CD4-positive, alpha-beta T cell (primary cell): ENCODE measurements at regions not wholly inside any gene's neighbourhood (a gene's known extent, or its start where the extent isn't known, plus 50 kb on each side); places are given as distances from the start of the nearest gene placed in this dataset.
"Not testable (repeated sequence)": the region's sequence is repeated elsewhere in the genome, so short reads cannot be mapped to it uniquely, and the experiment has no call there.

Source experiments
- ATAC-seq: fragments of 200-7000 bp; cut with Tn5 transposase; one replicate; pipeline ENCODE4 v1.10.0; 2022; ENCODE audit warnings: mild to moderate bottlenecking; ENCODE audit not compliant: poor library complexity
- CTCF ChIA-PET: fragments of 350-600 bp; sonication (Branson Sonifier 250); formaldehyde crosslinking; loops from one replicate; lab custom pipeline; 2021; ENCODE audit warnings: antibody characterized with exemption, inconsistent platforms; lab: Charles Lee
- POLR2A ChIA-PET: fragments of 350-600 bp; sonication (Branson Sonifier 250); formaldehyde crosslinking; loops from one replicate; lab custom pipeline; 2021; ENCODE audit warnings: antibody characterized with exemption, inconsistent platforms; lab: Charles Lee
- DNase-seq, 14 experiments: peaks; one replicate each; pipeline ENCODE4 v3.0.0-alpha.2; 2013 to 2020; ENCODE audit warnings: mixed read lengths in 2 of 14
- H3K27ac ChIP-seq, 2 donors: one replicate each; pipeline versions ENCODE4 v1.5.1 to v1.7.0; 2013; ENCODE audit warnings: low read length in 2 of 2, low read depth in 1 of 2, mild to moderate bottlenecking in 1 of 2
- H3K27me3 ChIP-seq, 2 experiments: 1 replicate in 1 of 2; 2 replicates in 1 of 2; pipeline versions ENCODE4 v1.6.1 to v1.7.0; 2013; ENCODE audit warnings: low read length in 2 of 2, control low read depth in 1 of 2, mild to moderate bottlenecking in 1 of 2, moderate library complexity in 1 of 2; ENCODE audit not compliant: insufficient read depth in 2 of 2, control insufficient read depth in 1 of 2
- H3K36me3 ChIP-seq: one replicate; pipeline ENCODE4 v1.6.1; 2013; ENCODE audit warnings: low read length, control low read depth; ENCODE audit not compliant: insufficient read depth
- H3K4me1 ChIP-seq: one replicate; pipeline ENCODE4 v1.6.1; 2013; ENCODE audit warnings: low read length, control low read depth; ENCODE audit not compliant: insufficient read depth
- H3K4me3 ChIP-seq: one replicate; pipeline ENCODE4 v1.5.1; 2013; ENCODE audit warnings: mild to moderate bottlenecking, low read length, moderate library complexity
- H3K9me3 ChIP-seq, 2 experiments: 1 replicate in 1 of 2; 2 replicates in 1 of 2; pipeline versions ENCODE4 v1.6.1 to v1.7.0; 2013; ENCODE audit warnings: low read length in 2 of 2, mild to moderate bottlenecking in 2 of 2, control low read depth in 1 of 2, moderate library complexity in 1 of 2; ENCODE audit not compliant: control insufficient read depth in 1 of 2, insufficient read depth in 1 of 2
- H3K27ac Mint-ChIP-seq: one replicate; pipeline ENCODE4 v1.8.0; 2020; ENCODE audit warnings: mixed read lengths
- H3K27me3 Mint-ChIP-seq: one replicate; pipeline ENCODE4 v1.8.0; 2021; ENCODE audit warnings: mixed read lengths
- H3K36me3 Mint-ChIP-seq: one replicate; pipeline ENCODE4 v1.8.0; 2021; ENCODE audit warnings: low read depth, mixed read lengths
- H3K4me1 Mint-ChIP-seq: one replicate; pipeline ENCODE4 v1.8.0; 2021; ENCODE audit warnings: low read depth, mixed read lengths
- H3K4me3 Mint-ChIP-seq: one replicate; pipeline ENCODE4 v1.8.0; 2020; ENCODE audit warnings: mild to moderate bottlenecking, mixed read lengths
- H3K9me3 Mint-ChIP-seq: one replicate; pipeline ENCODE4 v1.8.0; 2020; ENCODE audit warnings: mixed read lengths
- intact Hi-C, 2 experiments: fragments of 100-400 bp; cut with DNase I in 1 of 2; cut with micrococcal nuclease in 1 of 2; formaldehyde crosslinking; loops; one replicate each; pipeline versions ENCODE4 v1.15.1 to v1.9.0; 2023 to 2025; cut with DNase I, micrococcal nuclease
- TF ChIP-seq, protein P1 (sequence below): fragments of 200-600 bp; IDR thresholded peaks from one replicate; pipeline ENCODE4 v1.8.0; 2022; ENCODE audit warnings: antibody characterized with exemption, mild to moderate bottlenecking

DNA sequence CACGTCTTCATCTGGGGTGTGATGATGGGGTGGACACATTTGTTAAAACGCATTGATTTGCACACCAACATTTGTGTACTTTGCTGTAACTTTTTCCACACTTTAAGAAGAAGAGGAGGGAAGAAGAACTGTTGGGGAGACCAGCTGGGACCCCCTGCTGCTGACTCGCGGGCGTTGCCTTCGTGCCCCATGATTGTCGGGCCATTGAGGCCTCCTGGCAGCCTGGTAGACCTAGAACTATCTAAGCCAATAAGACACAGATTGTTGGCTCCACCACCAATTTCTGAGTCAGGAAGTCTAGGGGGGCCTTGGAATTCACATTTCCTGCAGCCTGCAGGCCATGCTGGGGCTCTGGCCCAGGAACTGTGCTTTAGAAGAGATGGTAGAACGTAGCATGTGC lies 105.5 kb downstream of the TNFRSF13B start:
- no peaks in the 10 kb centered on the region for H3K36me3 Mint-ChIP-seq
- no peak overlapping the region for H3K27ac Mint-ChIP-seq

DNA sequence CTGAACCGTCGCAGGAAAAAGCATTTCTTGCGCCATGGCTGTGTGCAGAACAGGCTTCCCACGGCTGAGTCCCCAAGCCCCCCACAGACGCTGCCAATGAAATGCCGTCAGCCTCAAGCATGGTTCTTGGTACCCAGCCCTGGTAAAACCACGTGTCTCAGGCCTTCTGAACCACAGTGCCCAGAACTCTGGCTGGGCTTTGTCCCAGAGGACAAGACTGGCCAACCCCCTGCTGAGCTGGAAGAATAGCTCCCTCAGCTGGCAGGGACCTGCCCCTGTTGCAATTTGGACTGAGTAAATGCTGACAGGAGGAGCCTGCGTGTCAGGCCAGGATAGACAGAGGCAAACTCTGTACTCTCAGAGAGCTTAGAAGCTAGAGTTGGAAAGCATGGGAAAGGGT lies 106.2 kb downstream of the TNFRSF13B start:
- H3K4me3 Mint-ChIP-seq, H3K4me1 ChIP-seq, H3K36me3 ChIP-seq, H3K27ac ChIP-seq, DNase-seq, CTCF ChIA-PET, H3K27me3 ChIP-seq, H3K36me3 Mint-ChIP-seq, H3K4me1 Mint-ChIP-seq, H3K27me3 Mint-ChIP-seq, H3K9me3 ChIP-seq, ATAC-seq, H3K27ac Mint-ChIP-seq, POLR2A ChIA-PET, intact Hi-C loops, H3K9me3 Mint-ChIP-seq, H3K4me3 ChIP-seq: not testable (repeated sequence)

More for the DNA sequence above, 105.5 kb downstream of the TNFRSF13B start:
- H3K9me3 ChIP-seq: no peaks in the 10 kb centered on the region
- no peak for ATAC-seq
- H3K4me1 Mint-ChIP-seq: no peaks in the 10 kb centered on the region
- H3K27me3 ChIP-seq: no peaks in the 10 kb centered on the region
- TF ChIP-seq, protein P1, sequence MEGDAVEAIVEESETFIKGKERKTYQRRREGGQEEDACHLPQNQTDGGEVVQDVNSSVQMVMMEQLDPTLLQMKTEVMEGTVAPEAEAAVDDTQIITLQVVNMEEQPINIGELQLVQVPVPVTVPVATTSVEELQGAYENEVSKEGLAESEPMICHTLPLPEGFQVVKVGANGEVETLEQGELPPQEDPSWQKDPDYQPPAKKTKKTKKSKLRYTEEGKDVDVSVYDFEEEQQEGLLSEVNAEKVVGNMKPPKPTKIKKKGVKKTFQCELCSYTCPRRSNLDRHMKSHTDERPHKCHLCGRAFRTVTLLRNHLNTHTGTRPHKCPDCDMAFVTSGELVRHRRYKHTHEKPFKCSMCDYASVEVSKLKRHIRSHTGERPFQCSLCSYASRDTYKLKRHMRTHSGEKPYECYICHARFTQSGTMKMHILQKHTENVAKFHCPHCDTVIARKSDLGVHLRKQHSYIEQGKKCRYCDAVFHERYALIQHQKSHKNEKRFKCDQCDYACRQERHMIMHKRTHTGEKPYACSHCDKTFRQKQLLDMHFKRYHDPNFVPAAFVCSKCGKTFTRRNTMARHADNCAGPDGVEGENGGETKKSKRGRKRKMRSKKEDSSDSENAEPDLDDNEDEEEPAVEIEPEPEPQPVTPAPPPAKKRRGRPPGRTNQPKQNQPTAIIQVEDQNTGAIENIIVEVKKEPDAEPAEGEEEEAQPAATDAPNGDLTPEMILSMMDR: no peak
- no peaks in the 10 kb centered on the region for H3K9me3 Mint-ChIP-seq
- no peaks in the 10 kb centered on the region for H3K4me1 ChIP-seq
- DNase-seq: no peak
- no peaks in the 10 kb centered on the region for H3K36me3 ChIP-seq
- H3K4me3 ChIP-seq: no peak overlapping the region
- intact Hi-C loops: no loop called here
- ChIA-PET CTCF (no interaction called here), POLR2A (no interaction called here)
- no peak overlapping the region for H3K4me3 Mint-ChIP-seq
- H3K27ac ChIP-seq: no peak overlapping the region
- H3K27me3 Mint-ChIP-seq: no peaks in the 10 kb centered on the region

DNA sequence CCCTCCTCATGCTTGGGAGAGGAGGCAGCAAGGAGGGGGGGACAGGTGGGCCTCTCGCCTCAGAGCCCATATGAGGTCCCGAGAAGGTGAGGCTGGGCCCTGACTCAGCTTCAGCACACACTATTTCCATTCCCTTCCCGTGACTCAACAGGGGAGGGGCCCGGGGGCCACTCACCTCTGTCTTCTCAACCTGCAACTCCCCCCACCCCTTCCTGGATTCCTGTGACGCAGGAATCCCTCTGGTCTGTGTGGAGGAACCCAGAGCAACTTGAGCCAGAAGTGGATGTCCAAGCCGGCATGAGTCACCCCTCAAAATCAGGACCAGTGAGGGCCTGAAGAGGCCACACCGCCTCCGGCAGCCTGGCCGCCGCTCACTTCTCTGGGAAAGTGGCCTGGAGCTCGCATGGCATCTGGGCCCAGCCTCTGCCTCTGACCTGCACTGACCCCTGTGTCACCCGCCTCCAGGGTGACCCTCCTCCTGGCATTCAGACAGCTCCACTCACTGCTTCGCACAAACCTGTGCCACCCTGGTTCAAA lies 106.8 kb downstream of the TNFRSF13B start:
- H3K4me1 ChIP-seq, H3K4me1 Mint-ChIP-seq, H3K9me3 ChIP-seq, ATAC-seq, intact Hi-C loops, H3K4me3 ChIP-seq, CTCF ChIA-PET, H3K27ac ChIP-seq, H3K4me3 Mint-ChIP-seq, H3K27me3 Mint-ChIP-seq, H3K9me3 Mint-ChIP-seq, H3K27ac Mint-ChIP-seq, H3K36me3 Mint-ChIP-seq, POLR2A ChIA-PET, H3K27me3 ChIP-seq, DNase-seq, H3K36me3 ChIP-seq: not testable (repeated sequence)

DNA sequence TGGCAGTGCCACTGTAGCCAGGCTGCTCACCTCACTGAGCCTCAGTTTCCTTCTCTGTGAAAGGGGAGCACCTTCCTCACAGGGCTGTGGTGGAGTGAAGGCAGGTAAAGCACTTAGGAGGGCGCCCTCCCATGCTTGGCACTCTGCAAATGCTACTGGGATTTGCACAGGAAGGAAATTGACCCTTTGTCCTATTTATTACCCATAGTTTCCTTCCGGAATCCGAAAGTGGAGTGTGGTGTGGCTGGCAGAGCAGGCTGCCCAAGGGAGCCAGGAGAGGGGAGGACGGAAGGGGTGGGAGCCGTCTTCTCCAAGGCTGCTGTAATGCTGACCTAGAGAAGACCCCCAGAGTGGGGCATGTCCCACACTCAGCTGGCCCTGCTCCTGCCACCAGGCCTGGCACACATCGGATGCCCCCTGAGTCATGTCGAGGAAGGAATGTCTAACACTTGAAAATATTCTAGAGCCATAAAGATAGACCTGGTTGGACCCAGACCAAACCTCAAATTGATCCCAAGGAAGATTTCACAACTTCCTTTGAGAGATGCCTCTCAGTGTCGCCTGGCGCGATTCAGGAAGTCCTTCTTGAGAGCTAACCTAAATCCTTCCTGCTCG lies 107.3 kb downstream of the TNFRSF13B start:
- H3K27me3 Mint-ChIP-seq, POLR2A ChIA-PET, H3K27me3 ChIP-seq, H3K9me3 ChIP-seq, H3K9me3 Mint-ChIP-seq, ATAC-seq, H3K36me3 Mint-ChIP-seq, H3K27ac ChIP-seq, H3K27ac Mint-ChIP-seq, H3K4me3 ChIP-seq, H3K4me1 Mint-ChIP-seq, H3K4me1 ChIP-seq, intact Hi-C loops, DNase-seq, H3K36me3 ChIP-seq, CTCF ChIA-PET, H3K4me3 Mint-ChIP-seq: not testable (repeated sequence)

DNA sequence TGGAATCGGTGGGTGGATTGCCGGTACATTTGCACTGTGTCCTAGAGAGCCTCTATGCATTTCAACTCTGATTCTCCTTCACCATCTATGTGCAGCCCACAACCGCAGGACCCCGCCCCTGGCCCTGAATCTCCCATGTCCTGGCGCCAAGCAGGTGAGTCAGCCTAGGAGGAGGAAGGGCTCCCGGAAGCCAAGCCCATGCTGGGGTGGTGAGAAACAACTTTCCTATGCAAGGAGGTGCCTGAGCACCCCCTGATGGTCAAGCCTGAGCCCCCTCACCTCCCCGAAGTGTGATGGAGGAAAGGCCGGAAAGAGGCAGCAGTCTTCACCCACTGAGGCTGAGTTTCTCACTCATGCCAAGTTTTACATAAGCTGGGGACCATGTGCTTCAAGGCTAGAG lies 110.8 kb downstream of the TNFRSF13B start:
- DNase-seq, H3K9me3 ChIP-seq, H3K27me3 ChIP-seq, POLR2A ChIA-PET, H3K4me1 ChIP-seq, H3K27ac Mint-ChIP-seq, intact Hi-C loops, H3K9me3 Mint-ChIP-seq, H3K36me3 ChIP-seq, H3K36me3 Mint-ChIP-seq, H3K4me3 ChIP-seq, H3K4me3 Mint-ChIP-seq, H3K4me1 Mint-ChIP-seq, H3K27me3 Mint-ChIP-seq, ATAC-seq, CTCF ChIA-PET, H3K27ac ChIP-seq: not testable (repeated sequence)

DNA sequence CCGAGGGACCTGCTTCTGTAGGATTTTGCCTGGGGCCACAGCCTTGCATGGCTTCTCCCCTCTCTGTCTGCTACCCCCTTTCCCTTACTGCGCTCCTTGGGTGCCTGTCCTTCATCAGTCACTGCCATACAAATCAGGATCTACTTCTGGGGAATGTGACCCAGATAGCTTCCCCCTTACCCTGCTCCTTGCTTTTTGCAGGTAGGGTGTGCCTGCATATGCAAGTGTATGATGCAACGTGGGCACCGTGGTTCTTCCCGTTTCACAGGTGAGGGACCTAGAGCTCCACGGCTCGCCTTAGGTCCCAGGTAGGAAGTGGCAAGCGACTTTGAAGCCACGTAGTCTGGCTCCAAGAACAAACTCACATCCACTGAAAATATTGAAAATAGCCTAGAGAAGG lies 111.5 kb downstream of the TNFRSF13B start:
- H3K36me3 ChIP-seq, H3K9me3 Mint-ChIP-seq, POLR2A ChIA-PET, H3K4me1 Mint-ChIP-seq, ATAC-seq, H3K27me3 Mint-ChIP-seq, H3K4me3 ChIP-seq, H3K27ac ChIP-seq, H3K36me3 Mint-ChIP-seq, DNase-seq, H3K4me3 Mint-ChIP-seq, CTCF ChIA-PET, H3K9me3 ChIP-seq, intact Hi-C loops, H3K4me1 ChIP-seq, H3K27me3 ChIP-seq, H3K27ac Mint-ChIP-seq: not testable (repeated sequence)
